ENCODE measurements at regions not wholly inside any gene's neighbourhood (a gene's known extent, or its start where the extent isn't known, plus 50 kb on each side); places are given as distances from the start of the nearest gene placed in this dataset.
A peak's percentile ranks its signal among the peaks of the same experiment; 100 is the strongest.

GRCh38 chr22:49014227-49015201 lies 813.2 kb downstream of the BRD1 start:
- POLR2A ChIA-PET = no interaction called here
- no peaks in the 10 kb centered on the region for H3K4me1 Mint-ChIP-seq
- DNase-seq = peak in 2 of 35 experiments; percentile 1 to 21

GRCh38 chr22:49013707-49014106 lies 814.0 kb downstream of the BRD1 start:
- no peak overlapping the region for H3K27ac ChIP-seq (ENCODE audit: low read length)
- 76% methylated on average over 12 of the region's 12 CpGs for WGBS (ENCODE audit: insufficient coverage)
- POLR2A ChIA-PET = no interaction called here
- CTCF ChIA-PET = no interaction called here
- no peaks in the 10 kb centered on the region for H3K36me3 ChIP-seq (ENCODE audit: control insufficient read depth in 2 of 2, extremely low read depth in 1 of 2, insufficient read depth in 1 of 2, low read length in 1 of 2)
- no peak overlapping the region for H3K4me3 Mint-ChIP-seq
- no peak overlapping the region for H3K27ac Mint-ChIP-seq
- no peak overlapping the region for H3K4me3 ChIP-seq (ENCODE audit: control insufficient read depth in 1 of 2, extremely low read depth in 1 of 2, low read length in 1 of 2)
- H3K4me1 Mint-ChIP-seq = no peaks in the 10 kb centered on the region
- no peaks in the 10 kb centered on the region for H3K9me3 Mint-ChIP-seq
- no peaks in the 10 kb centered on the region for H3K9me3 ChIP-seq
- no peak for ATAC-seq (replicated peaks in 1 of 4)
- peaks cover 0 to 19% of the 10 kb centered on the region in 2 experiments for H3K27me3 ChIP-seq (replicated peaks in 1 of 2; ENCODE audit: control insufficient read depth in 2 of 2, extremely low read depth in 1 of 2, insufficient read depth in 2 of 2, low read length in 1 of 2)
- H3K4me1 ChIP-seq (ENCODE audit: control insufficient read depth in 1 of 2, extremely low read depth in 1 of 2, insufficient read depth in 2 of 2, low read length in 2 of 2) = no peaks in the 10 kb centered on the region
- DNase-seq = peak in 2 of 35 experiments; percentile 2 to 3
- H3K27me3 Mint-ChIP-seq = peaks cover 6 to 9% of the 10 kb centered on the region in 2 donors
- H3K36me3 Mint-ChIP-seq = no peaks in the 10 kb centered on the region

More at GRCh38 chr22:49014227-49015201, 813.2 kb downstream of the BRD1 start:
- no peak for ATAC-seq (replicated peaks in 1 of 4)
- H3K4me1 ChIP-seq (ENCODE audit: control insufficient read depth in 1 of 2, extremely low read depth in 1 of 2, insufficient read depth in 2 of 2, low read length in 2 of 2) = no peaks in the 10 kb centered on the region
- no peak overlapping the region for H3K4me3 ChIP-seq (ENCODE audit: control insufficient read depth in 1 of 2, extremely low read depth in 1 of 2, low read length in 1 of 2)
- H3K9me3 Mint-ChIP-seq = no peaks in the 10 kb centered on the region
- no peaks in the 10 kb centered on the region for H3K36me3 Mint-ChIP-seq
- peaks cover 4 to 9% of the 10 kb centered on the region in 2 donors for H3K27me3 Mint-ChIP-seq
- no peak overlapping the region for H3K27ac Mint-ChIP-seq
- no peaks in the 10 kb centered on the region for H3K9me3 ChIP-seq
- CTCF ChIA-PET = no interaction called here
- no peak overlapping the region for H3K4me3 Mint-ChIP-seq
- H3K27me3 ChIP-seq (replicated peaks in 1 of 2; ENCODE audit: control insufficient read depth in 2 of 2, extremely low read depth in 1 of 2, insufficient read depth in 2 of 2, low read length in 1 of 2) = peaks cover 0 to 16% of the 10 kb centered on the region in 2 experiments
- H3K36me3 ChIP-seq (ENCODE audit: control insufficient read depth in 2 of 2, extremely low read depth in 1 of 2, insufficient read depth in 1 of 2, low read length in 1 of 2) = no peaks in the 10 kb centered on the region
- 79% methylated on average over 20 of the region's 24 CpGs for WGBS (ENCODE audit: insufficient coverage)
- no peak overlapping the region for H3K27ac ChIP-seq (ENCODE audit: low read length)

DNA sequence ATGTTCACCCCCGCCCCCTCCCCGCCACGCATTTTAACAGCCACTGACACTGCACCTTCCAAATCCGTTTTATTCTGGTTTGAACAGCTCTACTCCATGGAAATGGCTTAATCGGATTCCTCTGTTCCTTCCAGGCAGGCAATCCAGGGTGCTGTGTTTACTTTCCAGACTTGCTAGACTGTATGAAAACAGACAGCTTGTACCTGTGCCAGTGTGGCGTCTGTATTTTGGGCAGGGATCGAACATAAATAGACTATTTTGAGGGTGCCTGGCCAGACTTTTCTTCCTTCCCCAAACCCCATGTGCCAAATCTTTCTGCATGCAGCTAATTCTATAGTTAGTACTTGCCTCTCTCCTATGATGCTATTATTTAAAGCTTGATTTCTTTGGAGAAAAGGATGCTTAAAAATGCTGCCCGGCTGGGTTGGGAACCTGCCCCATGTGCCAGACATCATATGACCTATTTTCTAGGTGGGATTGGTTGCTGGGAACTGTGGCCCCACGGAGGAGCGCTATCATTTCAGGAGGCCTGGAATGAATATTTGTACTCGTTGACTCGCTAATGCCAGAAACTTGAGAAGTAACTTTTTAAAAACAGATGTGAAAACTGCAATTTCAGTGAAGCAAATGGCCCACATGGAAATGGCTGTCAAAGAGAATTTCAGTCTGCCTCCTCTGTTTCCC lies 814.8 kb downstream of the BRD1 start:
- H3K9me3 Mint-ChIP-seq = no peaks in the 10 kb centered on the region
- no peak for DNase-seq
- ATAC-seq (replicated peaks in 1 of 4) = no peak
- no peak overlapping the region for H3K27ac Mint-ChIP-seq
- no peak overlapping the region for H3K4me3 ChIP-seq (ENCODE audit: control insufficient read depth in 1 of 2, extremely low read depth in 1 of 2, low read length in 1 of 2)
- no peaks in the 10 kb centered on the region for H3K36me3 ChIP-seq (ENCODE audit: control insufficient read depth in 2 of 2, extremely low read depth in 1 of 2, insufficient read depth in 1 of 2, low read length in 1 of 2)
- no peaks in the 10 kb centered on the region for H3K4me1 ChIP-seq (ENCODE audit: control insufficient read depth in 1 of 2, extremely low read depth in 1 of 2, insufficient read depth in 2 of 2, low read length in 2 of 2)
- H3K4me3 Mint-ChIP-seq = no peak overlapping the region
- WGBS (ENCODE audit: insufficient coverage) = 75% methylated on average over 7 of the region's 12 CpGs
- no peaks in the 10 kb centered on the region for H3K36me3 Mint-ChIP-seq
- H3K27me3 Mint-ChIP-seq = peaks cover 6 to 9% of the 10 kb centered on the region in 2 donors
- no peak overlapping the region for H3K27ac ChIP-seq (ENCODE audit: low read length)
- peaks cover 0 to 19% of the 10 kb centered on the region in 2 experiments for H3K27me3 ChIP-seq (replicated peaks in 1 of 2; ENCODE audit: control insufficient read depth in 2 of 2, extremely low read depth in 1 of 2, insufficient read depth in 2 of 2, low read length in 1 of 2)
- POLR2A ChIA-PET = no interaction called here
- H3K4me1 Mint-ChIP-seq = no peaks in the 10 kb centered on the region
- no peaks in the 10 kb centered on the region for H3K9me3 ChIP-seq
- CTCF ChIA-PET = interaction anchor here in 1 of 2 donors (0.6 kb wide), 1 partner anchor 1782 kb away, joined by 4 read pairs; no protein-coding TSS in a partner anchor

DNA sequence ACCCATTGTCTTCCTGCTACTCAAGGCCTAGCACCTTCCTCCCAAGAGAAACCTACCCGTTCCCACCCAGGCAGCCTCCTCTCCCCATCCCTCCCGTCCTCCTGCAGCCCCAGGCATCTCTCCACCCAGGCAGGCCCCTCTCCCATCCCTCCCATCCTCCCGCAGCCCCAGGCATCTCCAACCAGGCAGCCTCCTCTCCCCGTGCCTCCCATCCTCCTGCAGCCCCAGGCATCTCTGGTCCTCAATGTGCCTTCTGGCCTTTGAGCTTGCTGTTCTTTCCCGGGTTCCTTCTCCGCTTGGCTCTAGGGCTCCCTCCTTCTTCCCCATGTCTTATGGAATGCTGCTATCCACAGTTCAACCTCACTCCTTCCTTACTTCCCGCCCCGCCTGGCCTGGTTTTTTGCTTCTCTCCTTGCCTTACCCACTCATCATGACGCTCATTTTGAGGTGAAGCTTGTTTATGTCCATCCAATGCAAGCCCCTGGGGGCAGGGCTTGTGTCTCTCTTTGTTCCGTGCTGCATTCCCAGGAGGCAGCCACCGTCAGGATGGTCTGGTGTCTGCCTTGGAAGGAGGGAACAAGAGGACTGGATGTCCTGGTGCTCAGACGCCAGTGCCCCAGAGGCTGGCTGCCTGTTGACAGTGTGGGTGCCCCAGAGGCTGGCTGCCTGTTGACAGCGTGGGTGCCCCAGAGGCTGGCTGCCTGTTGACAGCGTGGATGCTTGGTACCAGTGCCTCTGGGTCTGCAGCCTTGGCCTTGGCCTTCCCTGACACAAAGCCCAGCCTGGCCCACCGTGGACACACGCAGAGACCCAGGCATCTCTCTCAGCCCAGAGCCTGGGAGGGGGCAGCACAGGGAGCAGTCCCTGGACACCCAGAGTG lies 815.7 kb downstream of the BRD1 start:
- H3K27me3 ChIP-seq (replicated peaks in 1 of 2; ENCODE audit: control insufficient read depth in 2 of 2, extremely low read depth in 1 of 2, insufficient read depth in 2 of 2, low read length in 1 of 2) = peaks cover 0 to 19% of the 10 kb centered on the region in 2 experiments
- ATAC-seq (replicated peaks in 1 of 4) (no peak), DNase-seq (peak in 2 of 35 experiments; percentile 2 to 20)
- no peaks in the 10 kb centered on the region for H3K36me3 ChIP-seq (ENCODE audit: control insufficient read depth in 2 of 2, extremely low read depth in 1 of 2, insufficient read depth in 1 of 2, low read length in 1 of 2)
- 67% methylated on average over 16 of the region's 16 CpGs for WGBS (ENCODE audit: insufficient coverage)
- no peak overlapping the region for H3K4me3 ChIP-seq (ENCODE audit: control insufficient read depth in 1 of 2, extremely low read depth in 1 of 2, low read length in 1 of 2)
- H3K4me1 ChIP-seq (ENCODE audit: control insufficient read depth in 1 of 2, extremely low read depth in 1 of 2, insufficient read depth in 2 of 2, low read length in 2 of 2) = no peaks in the 10 kb centered on the region
- CTCF ChIA-PET = no interaction called here
- peaks cover 6 to 13% of the 10 kb centered on the region in 2 donors for H3K27me3 Mint-ChIP-seq
- H3K36me3 Mint-ChIP-seq = no peaks in the 10 kb centered on the region
- no peaks in the 10 kb centered on the region for H3K4me1 Mint-ChIP-seq
- H3K9me3 Mint-ChIP-seq = no peaks in the 10 kb centered on the region
- no peaks in the 10 kb centered on the region for H3K9me3 ChIP-seq
- H3K27ac Mint-ChIP-seq = no peak overlapping the region
- POLR2A ChIA-PET = no interaction called here
- H3K4me3 Mint-ChIP-seq = no peak overlapping the region
- no peak overlapping the region for H3K27ac ChIP-seq (ENCODE audit: low read length)

- Mint-ChIP-seq H3K4me1 (no peaks in the 10 kb centered on the region), H3K9me3 (no peaks in the 10 kb centered on the region), H3K4me3 (no peak overlapping the region), H3K27me3 (peaks cover 6 to 13% of the 10 kb centered on the region in 2 donors), H3K27ac (no peak overlapping the region), H3K36me3 (no peaks in the 10 kb centered on the region)
- no peak overlapping the region for H3K4me3 ChIP-seq (ENCODE audit: control insufficient read depth in 1 of 2, extremely low read depth in 1 of 2, low read length in 1 of 2)
- peaks cover 0 to 19% of the 10 kb centered on the region in 2 experiments for H3K27me3 ChIP-seq (replicated peaks in 1 of 2; ENCODE audit: control insufficient read depth in 2 of 2, extremely low read depth in 1 of 2, insufficient read depth in 2 of 2, low read length in 1 of 2)
- peak in 1 of 35 experiments; percentile 4 for DNase-seq
- no peaks in the 10 kb centered on the region for H3K4me1 ChIP-seq (ENCODE audit: control insufficient read depth in 1 of 2, extremely low read depth in 1 of 2, insufficient read depth in 2 of 2, low read length in 2 of 2)
- no peaks in the 10 kb centered on the region for H3K9me3 ChIP-seq
- WGBS (ENCODE audit: insufficient coverage) = 89% methylated on average over 5 of the region's 11 CpGs
- ATAC-seq (replicated peaks in 1 of 4) = no peak
- ChIA-PET POLR2A (no interaction called here), CTCF (no interaction called here)
- H3K36me3 ChIP-seq (ENCODE audit: control insufficient read depth in 2 of 2, extremely low read depth in 1 of 2, insufficient read depth in 1 of 2, low read length in 1 of 2) = no peaks in the 10 kb centered on the region
- no peak overlapping the region for H3K27ac ChIP-seq (ENCODE audit: low read length)
These were observed 816.3 kb downstream of the BRD1 start for GRCh38 chr22:49011379-49011768.

DNA sequence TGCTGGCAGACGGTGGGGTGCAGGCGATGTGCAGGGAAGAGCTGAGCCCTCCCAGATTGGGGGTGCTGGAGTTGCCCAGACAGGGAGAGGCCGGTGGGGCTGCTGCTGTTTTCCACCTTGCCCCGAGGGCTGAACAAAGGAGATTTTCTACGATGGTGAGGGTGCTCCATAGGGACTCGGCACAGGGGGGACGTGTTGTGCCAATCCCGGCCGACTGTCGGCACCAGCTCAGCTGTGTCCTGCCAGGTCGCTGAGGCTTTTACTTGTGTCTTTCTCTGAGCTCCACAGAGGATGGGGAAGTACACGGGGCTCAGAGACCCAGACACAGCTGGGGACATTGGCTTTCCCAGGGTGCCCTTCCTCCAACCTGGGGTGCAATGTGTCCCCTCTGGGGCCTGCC lies 816.8 kb downstream of the BRD1 start:
- Histone ChIP-seq H3K9me3 (no peaks in the 10 kb centered on the region), H3K27me3 (replicated peaks in 1 of 2; ENCODE audit: control insufficient read depth in 2 of 2, extremely low read depth in 1 of 2, insufficient read depth in 2 of 2, low read length in 1 of 2) (peaks cover 0 to 19% of the 10 kb centered on the region in 2 experiments), H3K4me1 (ENCODE audit: control insufficient read depth in 1 of 2, extremely low read depth in 1 of 2, insufficient read depth in 2 of 2, low read length in 2 of 2) (no peaks in the 10 kb centered on the region), H3K27ac (ENCODE audit: low read length) (no peak overlapping the region), H3K36me3 (ENCODE audit: control insufficient read depth in 2 of 2, extremely low read depth in 1 of 2, insufficient read depth in 1 of 2, low read length in 1 of 2) (no peaks in the 10 kb centered on the region), H3K4me3 (ENCODE audit: control insufficient read depth in 1 of 2, extremely low read depth in 1 of 2, low read length in 1 of 2) (no peak overlapping the region)
- Mint-ChIP-seq H3K9me3 (no peaks in the 10 kb centered on the region), H3K27ac (no peak overlapping the region), H3K36me3 (no peaks in the 10 kb centered on the region), H3K4me3 (no peak overlapping the region), H3K27me3 (peaks cover 6 to 13% of the 10 kb centered on the region in 2 donors), H3K4me1 (no peaks in the 10 kb centered on the region)
- ATAC-seq (replicated peaks in 1 of 4) (no peak), DNase-seq (peak in 2 of 35 experiments; percentile 3 to 20)
- WGBS (ENCODE audit: insufficient coverage) = 80% methylated on average over 12 of the region's 12 CpGs
- ChIA-PET CTCF (no interaction called here), POLR2A (no interaction called here)

All from T-cell (primary cell).